G401.6 (cell line): ENCODE measurements at regions not wholly inside any gene's neighbourhood (a gene's known extent, or its start where the extent isn't known, plus 50 kb on each side); places are given as distances from the start of the nearest gene placed in this dataset.
"Not testable (repeated sequence)": the region's sequence is repeated elsewhere in the genome, so short reads cannot be mapped to it uniquely, and the experiment has no call there.

Source experiments
- FAIRE-seq: peaks from 2 replicates; lab custom pipeline; 2012; peaks lifted over from hg19 to GRCh38; lab: Jason Lieb, UNC

DNA sequence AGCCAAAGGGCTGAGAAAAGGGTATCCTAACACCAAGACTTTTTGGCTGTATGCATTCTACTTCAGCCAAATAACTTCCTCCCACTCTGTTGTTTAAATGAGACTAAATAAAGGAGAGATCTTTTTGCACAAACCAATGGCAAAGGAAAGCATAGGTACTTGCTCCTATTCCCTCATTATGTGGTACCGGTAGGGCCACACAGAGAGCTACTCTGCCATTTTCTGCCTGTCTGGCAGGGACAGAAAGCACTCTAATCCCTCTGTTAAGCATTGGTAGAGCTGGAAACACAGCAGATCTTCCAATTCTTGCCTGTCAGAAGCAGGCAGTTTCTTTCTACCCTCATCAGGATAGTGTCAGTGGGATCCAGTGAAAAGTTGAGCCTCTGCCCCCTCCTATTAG lies 918.3 kb upstream of the TMEFF2 start:
- FAIRE-seq = no peak

DNA sequence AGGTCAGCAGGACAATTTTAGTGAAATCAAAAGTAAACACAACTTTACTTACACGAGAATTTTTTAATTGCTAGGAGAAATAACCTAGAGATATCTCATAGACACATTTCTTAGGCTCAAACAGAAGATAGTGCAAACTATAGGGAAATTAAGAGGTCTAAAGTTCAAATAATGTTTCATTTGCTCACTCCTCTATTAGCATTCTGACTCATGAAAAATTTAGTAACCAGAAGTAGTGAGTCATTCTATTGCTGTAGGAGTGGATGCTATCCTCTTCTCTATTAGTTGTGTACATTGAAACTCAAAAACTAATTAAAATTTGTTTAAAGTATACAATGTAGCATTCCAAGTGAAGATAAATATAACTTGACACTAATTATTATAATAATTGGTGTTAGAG lies 908.3 kb upstream of the TMEFF2 start:
- no peak for FAIRE-seq

GRCh38 chr2:193101591-193101990 lies 906.9 kb upstream of the TMEFF2 start:
- FAIRE-seq = no peak

GRCh38 chr2:193088026-193088425 lies 893.3 kb upstream of the TMEFF2 start:
- FAIRE-seq = no peak

DNA sequence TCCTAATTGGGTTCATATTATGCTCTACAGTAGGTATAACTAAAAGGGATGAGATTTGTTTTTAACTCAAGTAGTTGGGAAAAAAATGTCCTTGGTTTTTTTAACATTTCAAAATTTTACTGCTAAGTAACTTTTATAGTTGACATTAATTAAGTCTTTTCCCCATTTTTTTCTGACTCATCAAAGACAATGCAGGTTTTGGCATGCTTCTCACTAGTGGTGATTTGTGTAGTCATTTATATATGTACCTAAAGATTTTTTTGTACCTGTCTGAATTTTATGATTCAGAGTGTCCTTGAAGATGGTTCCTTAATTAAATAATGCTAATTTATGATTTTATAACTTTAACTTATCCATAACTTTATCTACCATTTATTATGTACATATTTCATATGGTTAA lies 882.3 kb upstream of the TMEFF2 start:
- no peak for FAIRE-seq

- no peak for FAIRE-seq
Observed at GRCh38 chr2:193074933-193075332, 880.2 kb upstream of the TMEFF2 start.

GRCh38 chr2:193072647-193073046 lies 877.9 kb upstream of the TMEFF2 start:
- no peak for FAIRE-seq

- FAIRE-seq = not testable (repeated sequence)
Observed at GRCh38 chr2:193025556-193025955, 830.8 kb upstream of the TMEFF2 start.

DNA sequence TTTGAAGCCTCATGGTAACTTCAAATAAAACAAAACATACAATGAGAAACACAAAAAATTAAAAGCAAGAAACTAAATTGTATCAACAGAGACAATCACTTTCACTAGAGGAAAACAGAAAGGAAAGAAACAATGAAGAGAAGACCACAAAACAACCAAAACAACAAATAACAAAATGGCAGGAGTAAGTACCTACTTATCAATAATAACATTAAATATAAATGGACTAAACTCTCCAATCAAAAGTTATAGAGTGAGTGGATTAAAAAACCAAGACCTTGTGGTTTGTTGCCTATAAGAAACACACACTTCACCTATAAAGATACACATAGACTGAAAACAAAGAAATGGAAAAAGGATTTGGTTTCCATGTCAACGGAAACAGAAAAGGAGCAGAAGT lies 830.1 kb upstream of the TMEFF2 start:
- FAIRE-seq = no peak

- no peak for FAIRE-seq
Observed at GRCh38 chr2:193011870-193012269, 817.1 kb upstream of the TMEFF2 start.

GRCh38 chr2:192993059-192993458 lies 798.3 kb upstream of the TMEFF2 start:
- no peak for FAIRE-seq

DNA sequence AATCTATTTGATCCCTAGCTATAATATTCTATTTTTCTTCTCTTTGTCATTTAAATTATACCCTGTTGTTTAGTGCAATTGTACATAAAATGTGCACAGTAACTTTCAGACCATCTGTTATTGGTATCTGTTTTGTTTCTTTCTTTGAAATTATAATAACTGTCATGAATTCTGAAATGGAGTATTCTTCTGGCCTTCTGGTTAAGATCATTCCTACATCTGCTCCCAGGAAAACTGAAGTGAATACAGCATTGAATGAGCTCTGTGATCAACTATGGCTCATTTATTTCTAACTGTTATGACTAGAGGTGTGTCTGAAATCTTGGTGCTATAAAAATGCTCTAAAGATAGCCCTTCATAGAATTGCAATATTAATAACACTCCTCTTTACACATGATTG lies 788.4 kb upstream of the TMEFF2 start:
- FAIRE-seq = no peak

DNA sequence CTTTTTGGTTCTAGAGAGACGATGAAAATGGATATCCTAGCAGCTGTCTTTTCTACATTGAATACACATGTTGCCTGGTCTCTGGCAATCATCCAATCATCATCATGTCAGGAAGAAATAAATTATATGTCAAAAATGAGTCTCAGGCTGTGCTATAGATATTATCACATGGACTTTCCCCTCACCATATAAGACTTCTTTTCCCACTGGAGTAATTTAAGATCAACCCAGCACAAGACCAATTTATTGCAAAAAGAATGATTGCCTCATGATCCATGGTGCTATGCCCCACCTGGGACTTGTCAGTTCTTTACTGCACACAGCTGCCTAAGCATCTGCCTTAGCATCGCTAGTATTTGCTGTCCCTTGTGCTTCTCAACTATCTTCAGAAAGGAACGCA lies 783.7 kb upstream of the TMEFF2 start:
- FAIRE-seq = no peak

- no peak for FAIRE-seq
Observed at GRCh38 chr2:192971981-192972380, 777.2 kb upstream of the TMEFF2 start.

DNA sequence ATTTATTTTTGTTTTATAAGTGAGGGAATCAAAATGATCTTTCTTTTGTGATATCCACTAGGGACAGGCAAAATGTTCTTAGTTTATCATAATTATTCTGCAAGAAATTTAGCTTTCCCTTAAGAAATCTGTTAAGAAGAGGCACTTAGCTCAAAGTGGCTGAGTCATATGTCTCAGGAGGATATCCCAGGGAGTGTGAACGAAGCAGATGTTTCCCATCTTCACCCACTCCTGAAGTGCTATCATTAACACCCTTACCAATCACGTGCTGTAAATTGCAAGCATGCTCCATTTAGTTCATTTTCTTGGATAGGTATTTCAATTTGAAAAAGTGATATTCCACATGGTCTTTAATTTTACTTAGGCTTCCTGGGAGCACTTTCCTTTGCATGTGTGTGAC lies 774.3 kb upstream of the TMEFF2 start:
- no peak for FAIRE-seq

GRCh38 chr2:192960945-192961344 lies 766.2 kb upstream of the TMEFF2 start:
- no peak for FAIRE-seq

DNA sequence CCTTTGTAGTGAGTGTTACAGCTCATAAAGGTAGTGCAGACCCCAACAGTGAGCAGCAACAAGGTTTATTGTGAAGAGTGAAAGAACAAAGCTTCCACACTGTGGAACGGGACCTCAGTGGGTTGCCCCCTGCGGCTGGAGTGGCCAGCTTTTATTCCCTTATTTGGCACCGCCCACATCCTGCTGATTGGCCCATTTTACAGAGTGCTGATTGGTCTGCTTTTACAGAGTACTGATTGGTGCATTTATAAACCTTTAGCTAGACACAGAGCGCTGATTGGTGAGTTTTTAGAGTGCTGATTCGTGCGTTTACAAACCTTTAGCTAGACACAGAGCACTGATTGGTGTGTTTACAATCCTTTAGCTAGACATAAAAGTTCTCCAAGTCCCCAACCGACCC lies 763.9 kb upstream of the TMEFF2 start:
- not testable (repeated sequence) for FAIRE-seq

DNA sequence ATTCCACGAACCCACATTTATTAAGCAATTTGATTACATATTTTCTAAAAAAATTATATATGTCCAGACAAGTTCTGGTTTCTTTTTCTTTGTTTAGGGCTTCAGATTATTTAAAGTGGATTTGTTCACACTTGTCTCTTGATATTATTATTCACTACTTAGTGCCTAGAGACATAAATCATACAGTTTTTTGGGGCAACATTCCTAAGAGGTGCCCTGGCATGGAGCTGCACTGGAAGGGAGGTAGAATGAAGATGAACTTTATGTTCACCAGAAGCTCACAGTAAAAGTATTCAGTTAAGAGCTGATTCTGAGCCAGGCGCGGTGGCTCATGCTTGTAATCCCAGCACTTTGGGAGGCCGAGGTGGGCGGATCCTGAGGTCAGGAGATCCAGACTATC lies 762.7 kb upstream of the TMEFF2 start:
- no peak for FAIRE-seq

DNA sequence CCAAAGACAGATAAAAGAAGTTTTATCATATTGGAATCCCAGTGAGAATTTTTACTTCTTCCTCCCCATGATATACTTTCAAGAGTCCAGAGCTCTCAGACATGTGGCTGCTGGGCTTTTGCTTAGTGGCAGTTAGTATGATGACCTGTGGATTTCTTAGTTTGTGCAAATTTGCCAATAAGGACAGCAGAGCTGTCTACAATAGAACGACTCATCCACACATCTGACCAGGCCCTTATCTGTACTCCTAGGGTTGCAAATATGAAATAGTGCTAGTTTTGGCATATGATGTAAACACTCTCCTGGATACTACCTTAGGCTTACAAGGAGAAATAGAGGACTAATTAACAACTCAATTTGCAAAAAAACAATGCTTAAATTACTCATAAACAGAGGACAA lies 758.4 kb upstream of the TMEFF2 start:
- FAIRE-seq = no peak

GRCh38 chr2:192952245-192952644 lies 757.5 kb upstream of the TMEFF2 start:
- no peak for FAIRE-seq

DNA sequence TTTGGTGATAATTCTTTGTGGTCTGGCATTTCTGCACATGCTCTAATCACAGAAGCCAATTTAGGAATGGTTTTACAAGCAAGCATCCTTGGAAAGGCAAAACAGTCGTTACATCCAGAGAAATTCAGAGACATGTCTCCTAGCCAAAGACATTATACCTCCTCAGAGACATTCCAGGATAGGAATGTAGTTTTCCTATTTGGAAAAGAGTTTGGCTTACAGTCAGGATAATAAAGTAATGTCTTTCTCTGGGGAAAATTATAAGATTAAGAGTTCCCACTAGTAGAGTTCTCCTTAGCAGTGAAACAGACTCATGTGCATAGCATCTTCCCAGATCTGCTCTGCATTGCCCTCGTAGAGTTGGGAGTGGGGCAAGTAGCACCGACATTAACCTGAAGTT lies 753.6 kb upstream of the TMEFF2 start:
- FAIRE-seq = no peak

GRCh38 chr2:192947352-192947751 lies 752.6 kb upstream of the TMEFF2 start:
- no peak for FAIRE-seq

DNA sequence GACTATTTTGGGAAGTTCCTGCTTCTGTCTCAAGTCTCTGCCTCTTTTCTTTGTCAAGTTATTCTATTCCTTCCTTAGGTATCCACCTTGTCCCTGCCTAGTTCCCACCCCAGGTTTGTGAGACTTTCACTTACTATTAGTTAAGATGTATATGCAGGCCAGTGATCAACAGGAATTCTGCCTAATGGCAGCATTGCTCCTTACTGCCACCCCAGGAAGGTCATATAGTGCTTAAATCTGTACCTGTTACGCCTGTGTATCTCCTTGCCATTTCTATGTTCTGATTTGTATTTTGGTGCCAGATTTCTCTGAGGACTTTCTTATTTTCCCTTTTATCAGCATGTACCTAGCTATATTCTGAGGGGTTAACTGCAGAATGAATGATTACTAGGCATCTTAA lies 746.0 kb upstream of the TMEFF2 start:
- no peak for FAIRE-seq

DNA sequence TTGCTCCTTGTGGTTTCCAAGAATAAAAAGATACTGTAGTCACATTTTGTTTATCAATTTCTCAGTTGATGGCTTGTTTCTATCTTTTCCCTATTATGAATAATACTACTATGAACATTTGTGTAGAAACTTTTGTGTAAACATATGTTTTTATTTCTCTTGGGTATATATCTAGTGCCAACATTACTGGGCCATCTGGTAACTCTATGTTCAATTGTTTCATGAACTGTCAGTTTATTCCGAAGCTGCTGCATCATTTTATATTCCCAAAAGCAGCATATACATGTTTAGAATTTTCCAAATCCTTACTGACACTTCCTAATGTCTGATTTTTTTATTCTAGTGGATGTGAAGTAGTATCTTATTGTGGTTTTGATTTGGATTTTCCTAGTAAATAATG lies 737.6 kb upstream of the TMEFF2 start:
- FAIRE-seq = no peak

DNA sequence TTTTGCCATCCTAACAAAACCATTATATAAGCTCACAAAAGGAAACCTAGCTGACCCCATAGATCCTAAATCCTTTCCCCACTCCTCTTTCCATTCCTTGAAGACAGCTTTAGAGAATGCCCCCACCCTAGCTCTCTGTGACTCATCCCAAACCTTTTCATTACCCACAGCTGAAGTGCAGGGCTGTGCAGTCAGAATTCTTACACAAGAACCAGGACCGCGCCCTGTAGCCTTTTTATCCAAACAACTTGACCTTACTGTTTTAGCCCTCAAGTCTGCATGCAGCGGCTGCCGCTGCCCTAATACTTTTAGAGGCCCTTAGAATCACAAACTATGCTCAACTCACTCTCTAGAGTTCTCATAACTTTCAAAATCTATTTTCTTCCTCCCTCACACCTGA lies 726.9 kb upstream of the TMEFF2 start:
- FAIRE-seq = not testable (repeated sequence)

DNA sequence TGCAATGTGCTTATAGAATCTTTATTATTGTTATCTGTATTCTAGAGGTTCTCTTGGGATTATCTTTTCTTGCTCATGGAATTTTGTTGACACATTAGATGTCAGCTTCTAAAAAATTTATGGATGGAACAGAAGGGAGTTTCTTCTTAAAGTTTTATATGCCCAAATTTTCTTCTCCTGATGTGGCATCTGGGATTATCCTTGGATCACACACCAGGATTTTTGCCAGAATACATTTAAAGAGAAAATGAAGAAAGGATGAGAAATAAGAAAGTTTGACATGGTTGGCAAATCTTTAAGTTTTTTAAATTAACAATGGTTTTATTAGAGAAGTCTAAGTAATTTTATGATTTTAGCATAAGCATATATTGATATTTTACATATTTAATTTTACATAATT lies 706.7 kb upstream of the TMEFF2 start:
- FAIRE-seq = no peak
